H7 (cell line): ENCODE measurements at regions not wholly inside any gene's neighbourhood (a gene's known extent, or its start where the extent isn't known, plus 50 kb on each side); places are given as distances from the start of the nearest gene placed in this dataset.

Source experiments
- DNase-seq: peaks from one replicate; pipeline ENCODE4 v3.0.0; 2012
- H3K27me3 ChIP-seq: 2 replicates; pipeline ENCODE4 v1.6.0; 2011; ENCODE audit warnings: mild to moderate bottlenecking, low read length; ENCODE audit not compliant: control insufficient read depth, insufficient read depth
- H3K36me3 ChIP-seq: replicated peaks from 2 replicates; pipeline ENCODE4 v1.5.1; 2011; ENCODE audit warnings: low read length; ENCODE audit not compliant: control insufficient read depth, insufficient read depth
- H3K4me3 ChIP-seq: 2 replicates; pipeline ENCODE4 v1.5.1; 2011; ENCODE audit warnings: low read depth, mild to moderate bottlenecking, control low read depth, low read length, moderate library complexity; ENCODE audit not compliant: insufficient read depth

- DNase-seq = no peak
- no peaks in the 10 kb centered on the region for H3K27me3 ChIP-seq
These were observed 280.9 kb upstream of the TBX3 start for GRCh38 chr12:114964841-114965240.

DNA sequence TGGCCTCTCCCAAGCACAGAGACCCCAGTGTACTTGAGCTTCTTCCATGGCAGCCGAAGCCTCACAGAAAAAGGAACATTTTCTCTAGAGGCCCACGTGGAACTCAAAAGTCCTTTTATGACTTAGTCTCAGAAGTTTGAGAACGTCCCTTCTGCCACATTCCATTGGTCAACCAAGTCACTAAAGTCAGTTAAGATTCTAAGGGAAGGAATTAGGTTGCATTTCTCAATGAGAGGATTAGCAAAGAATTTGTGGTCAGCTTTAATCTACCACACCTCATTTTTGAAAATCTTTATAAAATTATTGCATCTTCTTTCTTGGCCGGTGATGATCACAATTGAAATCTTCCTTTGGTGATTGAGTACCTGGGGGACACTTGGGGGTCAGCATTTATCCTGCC lies 279.9 kb upstream of the TBX3 start:
- Histone ChIP-seq H3K27me3 (no peaks in the 10 kb centered on the region), H3K36me3 (no peaks in the 10 kb centered on the region), H3K4me3 (no peak overlapping the region)
- no peak for DNase-seq

More at GRCh38 chr12:114964841-114965240, 280.9 kb upstream of the TBX3 start:
- no peak overlapping the region for H3K4me3 ChIP-seq
- H3K36me3 ChIP-seq = no peaks in the 10 kb centered on the region

DNA sequence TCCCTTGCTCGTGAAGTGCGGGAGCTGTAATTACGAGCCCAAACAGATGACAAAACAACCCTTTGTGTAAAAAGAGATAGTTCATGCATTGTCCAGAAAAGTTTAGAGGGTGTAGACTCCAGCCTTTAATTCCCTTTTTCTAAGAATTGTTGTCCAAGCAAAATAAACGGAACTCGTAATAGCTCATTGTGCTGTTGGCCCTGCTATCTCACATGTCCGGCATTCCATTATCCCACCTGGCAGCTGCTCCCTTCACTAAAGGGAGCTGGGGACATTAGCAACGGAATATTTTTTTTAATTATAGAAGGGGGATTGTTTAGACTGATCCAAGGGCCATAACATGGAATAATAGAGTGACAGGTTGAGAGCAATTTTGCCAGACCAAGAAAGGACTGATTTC lies 277.5 kb upstream of the TBX3 start:
- Histone ChIP-seq H3K4me3 (no peak overlapping the region), H3K36me3 (no peaks in the 10 kb centered on the region), H3K27me3 (no peaks in the 10 kb centered on the region)
- DNase-seq = no peak

- H3K36me3 ChIP-seq = no peaks in the 10 kb centered on the region
- H3K27me3 ChIP-seq = no peaks in the 10 kb centered on the region
- DNase-seq = no peak
- H3K4me3 ChIP-seq = no peak overlapping the region
These were observed 274.6 kb upstream of the TBX3 start for GRCh38 chr12:114958538-114958937.

DNA sequence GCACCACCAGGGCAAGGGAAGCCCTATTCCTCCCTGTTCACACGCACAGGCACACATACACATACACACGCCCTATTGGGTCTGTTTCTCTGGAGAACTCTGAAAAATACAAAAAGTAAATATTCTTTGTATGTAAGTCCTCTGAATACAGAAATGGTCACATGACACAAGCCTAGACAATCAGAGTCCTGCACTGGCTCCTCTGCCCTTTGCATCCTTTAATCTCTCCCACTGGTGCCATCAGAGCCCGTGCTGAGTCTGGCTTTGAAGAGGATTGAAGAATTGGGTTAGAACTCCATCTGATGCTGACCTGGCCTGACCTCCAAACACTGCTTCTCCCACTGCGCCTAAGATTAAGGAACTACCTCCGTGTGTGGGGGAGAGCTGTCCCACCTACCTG lies 273.2 kb upstream of the TBX3 start:
- H3K4me3 ChIP-seq = no peak overlapping the region
- H3K27me3 ChIP-seq = no peaks in the 10 kb centered on the region
- no peak for DNase-seq
- no peaks in the 10 kb centered on the region for H3K36me3 ChIP-seq

DNA sequence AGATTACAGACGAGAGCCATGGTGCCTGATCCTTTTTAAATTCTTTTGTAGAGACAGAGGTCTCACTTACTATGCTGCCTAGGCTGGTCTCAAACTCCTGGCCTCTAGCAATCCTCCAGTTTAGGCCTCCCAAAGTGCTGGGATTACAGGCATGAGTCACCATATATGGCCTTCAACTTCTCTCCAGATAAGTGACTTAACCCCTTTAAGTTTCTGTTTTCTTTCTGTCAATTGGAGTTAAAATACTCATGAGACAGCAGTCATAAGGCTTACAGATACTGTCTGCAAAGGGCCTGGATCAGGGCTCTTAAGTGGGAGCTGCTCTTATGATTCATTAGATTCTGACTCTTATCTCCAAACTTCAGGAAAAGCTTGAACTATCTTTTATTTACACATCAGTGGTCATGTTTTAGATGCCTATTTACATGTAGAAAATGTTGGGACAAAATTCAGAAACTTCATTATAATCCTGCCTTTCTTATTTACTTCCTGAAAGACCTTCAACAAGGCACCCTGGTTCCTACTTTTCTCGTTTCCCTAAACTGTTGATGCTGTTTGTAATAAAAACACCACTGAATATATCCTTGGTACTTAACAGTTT lies 271.5 kb upstream of the TBX3 start:
- H3K27me3 ChIP-seq = no peaks in the 10 kb centered on the region
- no peaks in the 10 kb centered on the region for H3K36me3 ChIP-seq
- H3K4me3 ChIP-seq = no peak overlapping the region
- DNase-seq = no peak

DNA sequence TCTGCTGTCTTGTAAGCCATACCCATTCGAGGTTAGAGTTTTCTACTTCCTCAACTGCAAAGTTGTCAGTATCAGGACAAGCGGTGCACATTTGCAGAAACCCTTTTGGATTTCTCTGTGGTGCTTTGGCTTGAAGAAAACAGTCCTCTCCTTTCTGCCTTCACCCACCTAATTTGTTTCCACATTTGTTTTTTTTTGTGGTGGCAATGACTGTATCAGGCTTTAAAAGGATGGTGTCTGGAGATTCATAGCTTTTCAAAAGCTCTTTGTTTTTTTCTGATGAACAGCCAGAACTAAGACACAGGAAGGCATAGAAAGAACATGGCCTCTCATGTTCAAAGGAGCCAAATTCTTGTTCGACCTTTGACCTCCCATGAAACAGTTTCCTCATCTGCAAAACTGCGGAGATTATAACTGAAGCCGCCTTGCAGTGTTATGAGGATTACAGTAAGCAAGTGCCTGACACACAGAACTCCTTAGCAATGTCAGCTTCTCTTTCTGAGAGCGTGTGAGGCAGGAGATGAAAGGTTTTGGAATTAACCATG lies 270.6 kb upstream of the TBX3 start:
- Histone ChIP-seq H3K4me3 (no peak overlapping the region), H3K27me3 (no peaks in the 10 kb centered on the region), H3K36me3 (no peaks in the 10 kb centered on the region)
- DNase-seq = no peak

GRCh38 chr12:114952573-114953271 lies 268.7 kb upstream of the TBX3 start:
- no peaks in the 10 kb centered on the region for H3K36me3 ChIP-seq
- H3K4me3 ChIP-seq = no peak overlapping the region
- no peaks in the 10 kb centered on the region for H3K27me3 ChIP-seq
- no peak for DNase-seq

DNA sequence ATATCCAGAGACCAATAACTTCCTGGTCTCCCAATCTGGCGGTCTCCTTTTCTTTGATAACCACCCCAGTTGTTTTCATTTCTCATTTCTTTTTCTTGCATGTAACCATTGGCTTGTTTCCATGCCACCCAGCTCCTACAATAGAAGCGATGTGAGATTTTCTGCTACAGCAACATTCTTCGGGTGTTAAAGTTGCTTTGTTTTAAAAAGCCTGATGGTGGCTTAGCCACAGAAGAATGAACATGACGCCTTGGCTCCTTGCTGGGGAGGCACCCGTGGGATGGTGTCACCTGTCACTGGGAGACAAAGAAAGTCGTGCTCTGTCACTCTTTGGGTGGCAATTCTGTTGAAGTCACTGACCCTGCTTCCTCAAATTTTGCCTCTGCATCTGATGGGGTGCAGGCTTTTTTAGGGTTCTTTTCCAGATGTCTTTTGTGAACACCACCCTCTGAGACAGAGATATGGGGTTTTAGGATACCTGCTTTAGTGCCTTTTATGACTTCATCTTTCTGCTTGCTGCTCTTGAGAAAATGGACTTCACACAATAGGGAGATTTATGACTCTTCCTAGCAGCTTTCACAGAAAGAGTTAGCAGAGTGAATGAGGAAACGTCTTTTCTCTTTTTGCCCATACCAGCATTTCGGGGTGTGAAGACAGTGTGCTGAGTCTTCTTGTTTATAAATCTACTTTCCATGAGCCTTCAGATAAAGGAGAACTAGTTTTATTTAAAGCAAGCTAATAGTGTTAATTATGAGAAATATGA lies 265.3 kb upstream of the TBX3 start:
- Histone ChIP-seq H3K27me3 (no peaks in the 10 kb centered on the region), H3K36me3 (no peaks in the 10 kb centered on the region), H3K4me3 (no peak overlapping the region)
- no peak for DNase-seq

GRCh38 chr12:114945351-114945750 lies 261.4 kb upstream of the TBX3 start:
- DNase-seq = no peak
- no peaks in the 10 kb centered on the region for H3K27me3 ChIP-seq
- H3K36me3 ChIP-seq = no peaks in the 10 kb centered on the region
- H3K4me3 ChIP-seq = no peak overlapping the region

GRCh38 chr12:114944736-114945135 lies 260.8 kb upstream of the TBX3 start:
- Histone ChIP-seq H3K36me3 (no peaks in the 10 kb centered on the region), H3K27me3 (no peaks in the 10 kb centered on the region), H3K4me3 (no peak overlapping the region)
- DNase-seq = no peak

- Histone ChIP-seq H3K27me3 (no peaks in the 10 kb centered on the region), H3K4me3 (no peak overlapping the region)
- DNase-seq = no peak
These were observed 259.6 kb upstream of the TBX3 start for GRCh38 chr12:114943601-114944000.

GRCh38 chr12:114938487-114939210 lies 254.7 kb upstream of the TBX3 start:
- no peaks in the 10 kb centered on the region for H3K27me3 ChIP-seq
- H3K36me3 ChIP-seq = no peaks in the 10 kb centered on the region
- no peak overlapping the region for H3K4me3 ChIP-seq
- DNase-seq = no peak

More at GRCh38 chr12:114943601-114944000, 259.6 kb upstream of the TBX3 start:
- H3K36me3 ChIP-seq = no peaks in the 10 kb centered on the region
